Omental fat pad (tissue), 3 donors: ENCODE measurements at regions not wholly inside any gene's neighbourhood (a gene's known extent, or its start where the extent isn't known, plus 50 kb on each side); places are given as distances from the start of the nearest gene placed in this dataset.

Experiments
- ATAC-seq: fragments of 150-250 bp; one replicate; pipeline ENCODE4 v1.9.1; 2016; ENCODE audit warnings: mild to moderate bottlenecking, moderate library complexity; ENCODE audit not compliant: low FRiP score
- DNase-seq: peaks from one replicate; pipeline ENCODE4 v3.0.0-alpha.2; 2019; ENCODE audit warnings: low spot score
- CTCF ChIP-seq, 3 donors: fragments of 450-650 bp; IDR thresholded peaks; one replicate each; pipeline ENCODE4 v1.5.1; 2016 to 2017; ENCODE audit warnings: antibody characterized with exemption in 3 of 3, mild to moderate bottlenecking in 3 of 3, moderate library complexity in 2 of 3

GRCh38 chr1:172753964-172754363 lies 95.1 kb downstream of the FASLG start:
- ATAC-seq (no peak), DNase-seq (no peak)
- no peak for TF ChIP-seq CTCF (IDR thresholded peaks at IDR 0.05)

GRCh38 chr1:172754609-172755008 lies 95.7 kb downstream of the FASLG start:
- DNase-seq (no peak), ATAC-seq (no peak)

GRCh38 chr1:172755099-172755498 lies 96.2 kb downstream of the FASLG start:
- no peak for ATAC-seq
- TF ChIP-seq CTCF (IDR thresholded peaks at IDR 0.05): no peak
- DNase-seq: no peak

More at GRCh38 chr1:172754609-172755008, 95.7 kb downstream of the FASLG start:
- TF ChIP-seq CTCF (IDR thresholded peaks at IDR 0.05): no peak

GRCh38 chr1:172756024-172756423 lies 97.1 kb downstream of the FASLG start:
- DNase-seq (no peak), ATAC-seq (no peak)
- no peak for TF ChIP-seq CTCF (IDR thresholded peaks at IDR 0.05)

GRCh38 chr1:172758259-172758658 lies 99.4 kb downstream of the FASLG start:
- TF ChIP-seq CTCF (IDR thresholded peaks at IDR 0.05): no peak
- ATAC-seq (no peak), DNase-seq (no peak)

- ATAC-seq: no peak
- no peak for TF ChIP-seq CTCF (IDR thresholded peaks at IDR 0.05)
Observed at GRCh38 chr1:172760121-172760520, 101.2 kb downstream of the FASLG start.

GRCh38 chr1:172761581-172762486 lies 102.9 kb downstream of the FASLG start:
- no peak for ATAC-seq
- DNase-seq: no peak
- TF ChIP-seq CTCF (IDR thresholded peaks at IDR 0.05): no peak

More at GRCh38 chr1:172760121-172760520, 101.2 kb downstream of the FASLG start:
- DNase-seq: no peak
